GM12878 (cell line): ENCODE measurements at regions not wholly inside any gene's neighbourhood (a gene's known extent, or its start where the extent isn't known, plus 50 kb on each side); places are given as distances from the start of the nearest gene placed in this dataset.

ENCODE experiments used
- ATAC-seq: fragments of 200-7000 bp; cut with Tn5 transposase; 3 replicates; pipeline ENCODE4 v1.9.1; 2020; ENCODE audit warnings: mild to moderate bottlenecking, moderate library complexity
- BruUV-seq: library from RNA; stranded (reverse); fragments of 400-500 nt; replicated peaks from 2 replicates; lab custom pipeline; 2021; lab: Mats Ljungman, UMichigan
- CTCF ChIA-PET: fragments of 300-600 bp; sonication (Branson Sonifier 250); formaldehyde crosslinking; extraction: SDS; loops from one replicate; lab custom pipeline; 2021; ENCODE audit warnings: inconsistent platforms; lab: Yijun Ruan, JAX
- POLR2A ChIA-PET: fragments of 350-600 bp; formaldehyde crosslinking; extraction: SDS; loops from one replicate; lab custom pipeline; 2021; ENCODE audit warnings: inconsistent platforms; lab: Charles Lee
- RAD21 ChIA-PET: fragments of 300-600 bp; sonication (Branson Sonifier 250); formaldehyde crosslinking; loops from one replicate; lab custom pipeline; 2023; ENCODE audit warnings: antibody characterized with exemption; ENCODE audit not compliant: unreplicated experiment; lab: Charles Lee
- SMC1A ChIA-PET: fragments of 300-600 bp; sonication (Branson Sonifier 250); formaldehyde crosslinking; loops from one replicate; lab custom pipeline; 2023; ENCODE audit not compliant: unreplicated experiment, uncharacterized antibody; lab: Charles Lee
- DNase-seq: peaks from one replicate; pipeline ENCODE4 v3.0.0-alpha.2; 2011; ENCODE audit warnings: low read depth, low spot score
- FAIRE-seq: peaks from 3 replicates; lab custom pipeline; 2011; peaks lifted over from hg19 to GRCh38; lab: Jason Lieb, UNC
- H2AFZ ChIP-seq: 2 replicates; pipeline ENCODE4 v1.6.0; 2011; ENCODE audit warnings: low read depth, low read length, control low read depth; ENCODE audit not compliant: control insufficient read depth
- H3K27ac ChIP-seq: 2 replicates; pipeline ENCODE4 v1.5.1; 2011; ENCODE audit warnings: control low read depth; ENCODE audit not compliant: control insufficient read depth, insufficient read depth
- H3K27me3 ChIP-seq, 2 experiments: replicated peaks in 1 of 2; 2 replicates each; pipeline versions ENCODE4 v1.6.0 to v1.6.1; 2011; ENCODE audit warnings: low read length in 1 of 2; ENCODE audit not compliant: control insufficient read depth in 2 of 2, insufficient read depth in 2 of 2
- H3K36me3 ChIP-seq, 2 experiments: 2 replicates each; pipeline ENCODE4 v1.5.1; 2011; ENCODE audit warnings: low read length in 1 of 2; ENCODE audit not compliant: control insufficient read depth in 2 of 2, insufficient read depth in 2 of 2
- H3K4me1 ChIP-seq: 2 replicates; pipeline ENCODE4 v1.6.1; 2011; ENCODE audit warnings: mild to moderate bottlenecking, low read length, moderate library complexity, mixed read lengths; ENCODE audit not compliant: control insufficient read depth, insufficient read depth
- H3K4me2 ChIP-seq: 2 replicates; pipeline ENCODE4 v1.6.0; 2011; ENCODE audit warnings: control low read depth; ENCODE audit not compliant: control insufficient read depth, insufficient read depth
- H3K4me3 ChIP-seq: fragments of 200-600 bp; sonication (generic); 2 replicates; pipeline ENCODE4 v1.5.1; 2016
- H3K79me2 ChIP-seq: 2 replicates; pipeline ENCODE4 v1.6.0; 2011; ENCODE audit warnings: low read length; ENCODE audit not compliant: control insufficient read depth, insufficient read depth
- H3K9ac ChIP-seq: 2 replicates; pipeline ENCODE4 v1.8.0; 2011; ENCODE audit warnings: low read length, control low read depth, mixed read lengths; ENCODE audit not compliant: control insufficient read depth, insufficient read depth
- H3K9me3 ChIP-seq: replicated peaks from 3 replicates; pipeline ENCODE4 v1.5.1; 2011; ENCODE audit warnings: mild to moderate bottlenecking, low read length; ENCODE audit not compliant: control insufficient read depth, insufficient read depth
- H4K20me1 ChIP-seq: 2 replicates; pipeline ENCODE4 v1.6.0; 2011; ENCODE audit not compliant: control insufficient read depth, insufficient read depth
- CHD4 ChIP-seq: fragments of 200-600 bp; sonication (generic); IDR thresholded peaks from 2 replicates; pipeline ENCODE4 v1.6.1; 2016; ENCODE audit warnings: mild to moderate bottlenecking
- CREB1 ChIP-seq: IDR thresholded peaks from 2 replicates; pipeline ENCODE4 v1.6.1; 2012; ENCODE audit warnings: low read depth, mild to moderate bottlenecking, inconsistent platforms
- EED ChIP-seq: sonication (generic); IDR thresholded peaks from 2 replicates; pipeline ENCODE4 v1.6.1; 2016; ENCODE audit warnings: antibody characterized with exemption, low read depth
- EZH2 ChIP-seq: IDR thresholded peaks from 2 replicates; pipeline ENCODE4 v1.6.1; 2012; ENCODE audit warnings: low read depth, mild to moderate bottlenecking, control low read depth, inconsistent platforms, low read length, borderline replicate concordance; ENCODE audit not compliant: control insufficient read depth
- HDGF ChIP-seq: fragments of 450-650 bp; IDR thresholded peaks from 2 replicates; pipeline ENCODE4 v1.6.1; 2016; ENCODE audit warnings: antibody characterized with exemption
- IKZF2 ChIP-seq, 2 experiments: fragments of 450-650 bp; IDR thresholded peaks; 2 replicates each; pipeline ENCODE4 v1.6.1; 2017; ENCODE audit warnings: mild to moderate bottlenecking in 2 of 2, moderate library complexity in 2 of 2
- MTA2 ChIP-seq: fragments of 450-650 bp; IDR thresholded peaks from 2 replicates; pipeline ENCODE4 v1.6.1; 2016; ENCODE audit warnings: low read depth, mild to moderate bottlenecking, moderate library complexity
- MYC ChIP-seq: IDR thresholded peaks from 2 replicates; pipeline ENCODE4 v1.6.1; 2011; ENCODE audit warnings: mild to moderate bottlenecking, low read length, moderate library complexity, inconsistent platforms; ENCODE audit not compliant: insufficient read depth, insufficient replicate concordance, insufficient read length, severe bottlenecking
- SIX5 ChIP-seq: IDR thresholded peaks from 2 replicates; pipeline ENCODE4 v1.6.1; 2011; ENCODE audit warnings: mild to moderate bottlenecking, low read depth, low read length, moderate library complexity; ENCODE audit not compliant: severe bottlenecking
- TCF7 ChIP-seq: IDR thresholded peaks from 2 replicates; pipeline ENCODE4 v1.6.1; 2014; ENCODE audit warnings: antibody characterized with exemption, borderline replicate concordance
- USF1 ChIP-seq: IDR thresholded peaks from 2 replicates; pipeline ENCODE4 v1.6.1; 2011; ENCODE audit warnings: borderline replicate concordance, low read depth, mild to moderate bottlenecking, moderate library complexity, mixed read lengths, low read length; ENCODE audit not compliant: insufficient read depth; ENCODE audit errors: extremely low read length
- WGBS: methylation state at CpG from one replicate; pipeline ENCODE4 v1.1.6; 2016; ENCODE audit warnings: low lambda C conversion rate; ENCODE audit not compliant: insufficient replicate concordance, insufficient coverage; ENCODE audit errors: missing lambda C conversion rate; 5-methylcytosine and 5-hydroxymethylcytosine counted together
- in situ Hi-C: fragments of 300-500 bp; cut with MboI; formaldehyde crosslinking; loops from 9 replicates; pipeline ENCODE4 v1.14.3; 2018; ENCODE audit warnings: mixed read lengths
- intact Hi-C: fragments of 100-400 bp; cut with micrococcal nuclease; formaldehyde crosslinking; loops from one replicate; pipeline ENCODE4 v1.14.2; 2022; ENCODE audit not compliant: unreplicated experiment
- TF ChIP-seq, protein P1 (sequence below): IDR thresholded peaks from 2 replicates; pipeline ENCODE4 v1.6.1; 2011; ENCODE audit warnings: low read depth, low read length, improper control_type of control experiment, borderline replicate concordance
- TF ChIP-seq, protein P2 (sequence below): IDR thresholded peaks from 2 replicates; pipeline ENCODE4 v1.6.1; 2011; ENCODE audit warnings: low read depth, mild to moderate bottlenecking, low read length, moderate library complexity, borderline replicate concordance; ENCODE audit errors: extremely low read depth
- TF ChIP-seq, protein P3 (sequence below): fragments of 150-350 bp; IDR thresholded peaks from 2 replicates; pipeline ENCODE4 v1.6.1; 2016; ENCODE audit warnings: low read depth, low read length
- TF ChIP-seq, protein P4 (sequence below): fragments of 450-650 bp; IDR thresholded peaks from 2 replicates; pipeline ENCODE4 v1.6.1; 2017; ENCODE audit warnings: borderline replicate concordance

GRCh38 chr1:118337346-118337745 is 152.3 kb upstream of the SPAG17 start (continued):
- TF ChIP-seq, protein P1, sequence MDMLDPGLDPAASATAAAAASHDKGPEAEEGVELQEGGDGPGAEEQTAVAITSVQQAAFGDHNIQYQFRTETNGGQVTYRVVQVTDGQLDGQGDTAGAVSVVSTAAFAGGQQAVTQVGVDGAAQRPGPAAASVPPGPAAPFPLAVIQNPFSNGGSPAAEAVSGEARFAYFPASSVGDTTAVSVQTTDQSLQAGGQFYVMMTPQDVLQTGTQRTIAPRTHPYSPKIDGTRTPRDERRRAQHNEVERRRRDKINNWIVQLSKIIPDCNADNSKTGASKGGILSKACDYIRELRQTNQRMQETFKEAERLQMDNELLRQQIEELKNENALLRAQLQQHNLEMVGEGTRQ: no peak
- TF ChIP-seq IKZF2 (IDR thresholded peaks at IDR 0.05): no peak
- no peak for TF ChIP-seq MYC
- TF ChIP-seq EED: no peak
- TF ChIP-seq HDGF: no peak
- no peak for TF ChIP-seq USF1

GRCh38 chr1:118335331-118335732 is 150.3 kb upstream of the SPAG17 start:
- WGBS: 0% methylated on average over 2 of the region's 2 CpGs
- Histone ChIP-seq H4K20me1 (no peaks in the 10 kb centered on the region), H3K27ac (no peak overlapping the region), H3K36me3 (no peaks in the 10 kb centered on the region), H3K27me3 (no peaks in the 10 kb centered on the region), H3K9ac (no peak overlapping the region), H3K4me2 (no peak overlapping the region), H2AFZ (no peak overlapping the region), H3K79me2 (no peaks in the 10 kb centered on the region), H3K4me3 (no peak overlapping the region), H3K9me3 (no peaks in the 10 kb centered on the region), H3K4me1 (no peaks in the 10 kb centered on the region)
- intact Hi-C loops (no loop called here), in situ Hi-C loops (no loop called here)
- peak; percentile 96 for ATAC-seq
- ChIA-PET RAD21 (interaction anchor here (0.6 to 1.3 kb wide), 4 partner anchors 20 to 712 kb away, joined by 3 to 5 read pairs (median 3); no protein-coding TSS in a partner anchor), CTCF (interaction anchor here (0.6 to 1.0 kb wide), 2 partner anchors 9 to 30 kb away, joined by 3 to 4 read pairs; no protein-coding TSS in a partner anchor), SMC1A (interaction anchor here (0.5 to 1.5 kb wide), 6 partner anchors 15 to 581 kb away, joined by 3 to 5 read pairs (median 4); no protein-coding TSS in a partner anchor), POLR2A (interaction anchor here (0.5 kb wide), 1 partner anchor 87 kb away, joined by 4 read pairs; no protein-coding TSS in a partner anchor)
- no peak for FAIRE-seq
- BruUV-seq: no TSS peak
- DNase-seq: peak; percentile 68
- TF ChIP-seq MTA2: peak; percentile 19; the same call in 1 of the 2 replicates
- no peak for TF ChIP-seq EZH2
- TF ChIP-seq, protein P2, sequence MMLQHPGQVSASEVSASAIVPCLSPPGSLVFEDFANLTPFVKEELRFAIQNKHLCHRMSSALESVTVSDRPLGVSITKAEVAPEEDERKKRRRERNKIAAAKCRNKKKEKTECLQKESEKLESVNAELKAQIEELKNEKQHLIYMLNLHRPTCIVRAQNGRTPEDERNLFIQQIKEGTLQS: 0 out of 2 replicates have a peak, but pooled peaks have one; percentile 12
- no peak for TF ChIP-seq TCF7
- no peak for TF ChIP-seq SIX5
- TF ChIP-seq, protein P3, sequence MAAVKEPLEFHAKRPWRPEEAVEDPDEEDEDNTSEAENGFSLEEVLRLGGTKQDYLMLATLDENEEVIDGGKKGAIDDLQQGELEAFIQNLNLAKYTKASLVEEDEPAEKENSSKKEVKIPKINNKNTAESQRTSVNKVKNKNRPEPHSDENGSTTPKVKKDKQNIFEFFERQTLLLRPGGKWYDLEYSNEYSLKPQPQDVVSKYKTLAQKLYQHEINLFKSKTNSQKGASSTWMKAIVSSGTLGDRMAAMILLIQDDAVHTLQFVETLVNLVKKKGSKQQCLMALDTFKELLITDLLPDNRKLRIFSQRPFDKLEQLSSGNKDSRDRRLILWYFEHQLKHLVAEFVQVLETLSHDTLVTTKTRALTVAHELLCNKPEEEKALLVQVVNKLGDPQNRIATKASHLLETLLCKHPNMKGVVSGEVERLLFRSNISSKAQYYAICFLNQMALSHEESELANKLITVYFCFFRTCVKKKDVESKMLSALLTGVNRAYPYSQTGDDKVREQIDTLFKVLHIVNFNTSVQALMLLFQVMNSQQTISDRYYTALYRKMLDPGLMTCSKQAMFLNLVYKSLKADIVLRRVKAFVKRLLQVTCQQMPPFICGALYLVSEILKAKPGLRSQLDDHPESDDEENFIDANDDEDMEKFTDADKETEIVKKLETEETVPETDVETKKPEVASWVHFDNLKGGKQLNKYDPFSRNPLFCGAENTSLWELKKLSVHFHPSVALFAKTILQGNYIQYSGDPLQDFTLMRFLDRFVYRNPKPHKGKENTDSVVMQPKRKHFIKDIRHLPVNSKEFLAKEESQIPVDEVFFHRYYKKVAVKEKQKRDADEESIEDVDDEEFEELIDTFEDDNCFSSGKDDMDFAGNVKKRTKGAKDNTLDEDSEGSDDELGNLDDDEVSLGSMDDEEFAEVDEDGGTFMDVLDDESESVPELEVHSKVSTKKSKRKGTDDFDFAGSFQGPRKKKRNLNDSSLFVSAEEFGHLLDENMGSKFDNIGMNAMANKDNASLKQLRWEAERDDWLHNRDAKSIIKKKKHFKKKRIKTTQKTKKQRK: no peak
- 0 out of 2 replicates have a peak, but pooled peaks have one; percentile 19 for TF ChIP-seq CREB1
- TF ChIP-seq CHD4: no peak
- TF ChIP-seq, protein P4, sequence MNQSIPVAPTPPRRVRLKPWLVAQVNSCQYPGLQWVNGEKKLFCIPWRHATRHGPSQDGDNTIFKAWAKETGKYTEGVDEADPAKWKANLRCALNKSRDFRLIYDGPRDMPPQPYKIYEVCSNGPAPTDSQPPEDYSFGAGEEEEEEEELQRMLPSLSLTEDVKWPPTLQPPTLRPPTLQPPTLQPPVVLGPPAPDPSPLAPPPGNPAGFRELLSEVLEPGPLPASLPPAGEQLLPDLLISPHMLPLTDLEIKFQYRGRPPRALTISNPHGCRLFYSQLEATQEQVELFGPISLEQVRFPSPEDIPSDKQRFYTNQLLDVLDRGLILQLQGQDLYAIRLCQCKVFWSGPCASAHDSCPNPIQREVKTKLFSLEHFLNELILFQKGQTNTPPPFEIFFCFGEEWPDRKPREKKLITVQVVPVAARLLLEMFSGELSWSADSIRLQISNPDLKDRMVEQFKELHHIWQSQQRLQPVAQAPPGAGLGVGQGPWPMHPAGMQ: no peak
